ENCODE measurements at regions not wholly inside any gene's neighbourhood (a gene's known extent, or its start where the extent isn't known, plus 50 kb on each side); places are given as distances from the start of the nearest gene placed in this dataset.
"Not testable (repeated sequence)": the region's sequence is repeated elsewhere in the genome, so short reads cannot be mapped to it uniquely, and the experiment has no call there.

- H3K9ac ChIP-seq (ENCODE audit: low read length) = no peak overlapping the region
- no peaks in the 10 kb centered on the region for H4K20me1 ChIP-seq (ENCODE audit: low read depth, low read length)
- H3K27ac ChIP-seq (ENCODE audit: low read depth, low read length) = no peak overlapping the region
- H3K27me3 ChIP-seq (ENCODE audit: low read length) = no peaks in the 10 kb centered on the region
- no peak overlapping the region for H3K4me3 ChIP-seq (ENCODE audit: insufficient read depth, low read length, poor library complexity, severe bottlenecking)
- no peak overlapping the region for H3K4me2 ChIP-seq (ENCODE audit: low read depth, low read length, poor library complexity, severe bottlenecking)
- no peaks in the 10 kb centered on the region for H3K9me2 ChIP-seq (replicated peaks; ENCODE audit: insufficient read depth, low read length)
- H3K36me3 ChIP-seq (ENCODE audit: low read length) = no peaks in the 10 kb centered on the region
- no peaks in the 10 kb centered on the region for H3K79me2 ChIP-seq (ENCODE audit: insufficient read depth, low read length)
- no peak overlapping the region for H2AFZ ChIP-seq (ENCODE audit: low read depth, low read length, severe bottlenecking)
- TF ChIP-seq EZH2phosphoT487 (conservative IDR thresholded peaks at IDR 0.05; ENCODE audit: low read length) (no peak), CTCF (IDR thresholded peaks at IDR 0.05; ENCODE audit: insufficient read depth, low read length, poor library complexity, severe bottlenecking) (no peak)
- H3F3A ChIP-seq (ENCODE audit: insufficient read depth) = no peaks in the 10 kb centered on the region
- H3K9me3 ChIP-seq (ENCODE audit: insufficient read depth, low read length) = no peaks in the 10 kb centered on the region
Measured at GRCh38 chr5:51712201-51712600, 329.0 kb downstream of the ISL1 start.

GRCh38 chr5:51715445-51715844 is 332.2 kb downstream of the ISL1 start:
- H3K27me3 ChIP-seq (ENCODE audit: low read length); H2AFZ ChIP-seq (ENCODE audit: low read depth, low read length, severe bottlenecking); H3K79me2 ChIP-seq (ENCODE audit: insufficient read depth, low read length); H3K9me3 ChIP-seq (ENCODE audit: insufficient read depth, low read length); H3K9me2 ChIP-seq (replicated peaks; ENCODE audit: insufficient read depth, low read length); H3K4me2 ChIP-seq (ENCODE audit: low read depth, low read length, poor library complexity, severe bottlenecking); H4K20me1 ChIP-seq (ENCODE audit: low read depth, low read length); H3K4me3 ChIP-seq (ENCODE audit: insufficient read depth, low read length, poor library complexity, severe bottlenecking); H3K27ac ChIP-seq (ENCODE audit: low read depth, low read length); H3K36me3 ChIP-seq (ENCODE audit: low read length); H3F3A ChIP-seq (ENCODE audit: insufficient read depth); H3K9ac ChIP-seq (ENCODE audit: low read length): not testable (repeated sequence)

- Histone ChIP-seq H3K79me2 (ENCODE audit: insufficient read depth, low read length) (no peaks in the 10 kb centered on the region), H3K9me2 (replicated peaks; ENCODE audit: insufficient read depth, low read length) (no peaks in the 10 kb centered on the region), H3F3A (ENCODE audit: insufficient read depth) (no peaks in the 10 kb centered on the region), H3K4me3 (ENCODE audit: insufficient read depth, low read length, poor library complexity, severe bottlenecking) (no peak overlapping the region), H2AFZ (ENCODE audit: low read depth, low read length, severe bottlenecking) (no peak overlapping the region), H3K4me2 (ENCODE audit: low read depth, low read length, poor library complexity, severe bottlenecking) (no peak overlapping the region), H3K9ac (ENCODE audit: low read length) (no peak overlapping the region), H3K27me3 (ENCODE audit: low read length) (no peaks in the 10 kb centered on the region), H3K36me3 (ENCODE audit: low read length) (no peaks in the 10 kb centered on the region), H3K27ac (ENCODE audit: low read depth, low read length) (no peak overlapping the region), H4K20me1 (ENCODE audit: low read depth, low read length) (no peaks in the 10 kb centered on the region), H3K9me3 (ENCODE audit: insufficient read depth, low read length) (no peaks in the 10 kb centered on the region)
- TF ChIP-seq CTCF (IDR thresholded peaks at IDR 0.05; ENCODE audit: insufficient read depth, low read length, poor library complexity, severe bottlenecking) (no peak), EZH2phosphoT487 (conservative IDR thresholded peaks at IDR 0.05; ENCODE audit: low read length) (no peak)
Measured at GRCh38 chr5:51731421-51732029, 348.3 kb downstream of the ISL1 start.

- Histone ChIP-seq H3K27ac (ENCODE audit: low read depth, low read length) (no peak overlapping the region), H3K4me3 (ENCODE audit: insufficient read depth, low read length, poor library complexity, severe bottlenecking) (no peak overlapping the region), H3K79me2 (ENCODE audit: insufficient read depth, low read length) (no peaks in the 10 kb centered on the region), H3K36me3 (ENCODE audit: low read length) (no peaks in the 10 kb centered on the region), H3K27me3 (ENCODE audit: low read length) (no peaks in the 10 kb centered on the region), H4K20me1 (ENCODE audit: low read depth, low read length) (no peaks in the 10 kb centered on the region), H2AFZ (ENCODE audit: low read depth, low read length, severe bottlenecking) (no peak overlapping the region), H3K4me2 (ENCODE audit: low read depth, low read length, poor library complexity, severe bottlenecking) (no peak overlapping the region), H3F3A (ENCODE audit: insufficient read depth) (no peaks in the 10 kb centered on the region), H3K9me2 (replicated peaks; ENCODE audit: insufficient read depth, low read length) (no peaks in the 10 kb centered on the region), H3K9me3 (ENCODE audit: insufficient read depth, low read length) (no peaks in the 10 kb centered on the region), H3K9ac (ENCODE audit: low read length) (no peak overlapping the region)
- TF ChIP-seq CTCF (IDR thresholded peaks at IDR 0.05; ENCODE audit: insufficient read depth, low read length, poor library complexity, severe bottlenecking) = no peak
- no peak for TF ChIP-seq EZH2phosphoT487 (conservative IDR thresholded peaks at IDR 0.05; ENCODE audit: low read length)
Measured at GRCh38 chr5:51732304-51732703, 349.1 kb downstream of the ISL1 start.

All from SU-DHL-6 (cell line).